SKM-1 (cell line): ENCODE measurements at regions not wholly inside any gene's neighbourhood (a gene's known extent, or its start where the extent isn't known, plus 50 kb on each side); places are given as distances from the start of the nearest gene placed in this dataset.

Experiments
- DNase-seq: peaks from one replicate; lab custom pipeline; 2025; ENCODE audit not compliant: unreplicated experiment; lab: John Stamatoyannopoulos, UW

- DNase-seq = no peak
Measured at GRCh38 chr14:31964490-31964889, 112.6 kb upstream of the ARHGAP5 start.

- no peak for DNase-seq
Measured at GRCh38 chr14:31965071-31965734, 111.9 kb upstream of the ARHGAP5 start.

GRCh38 chr14:31965735-31966598 is 111.1 kb upstream of the ARHGAP5 start:
- DNase-seq = no peak

GRCh38 chr14:31966896-31967668 is 110.0 kb upstream of the ARHGAP5 start:
- no peak for DNase-seq

- no peak for DNase-seq
Measured at GRCh38 chr14:31967669-31967975, 109.5 kb upstream of the ARHGAP5 start.

GRCh38 chr14:31968107-31968810 is 108.8 kb upstream of the ARHGAP5 start:
- no peak for DNase-seq

GRCh38 chr14:31968956-31969698 is 108.0 kb upstream of the ARHGAP5 start:
- DNase-seq = no peak

GRCh38 chr14:31969699-31970240 is 107.3 kb upstream of the ARHGAP5 start:
- no peak for DNase-seq

- DNase-seq = no peak
Measured at GRCh38 chr14:31970744-31971143, 106.4 kb upstream of the ARHGAP5 start.

GRCh38 chr14:31971612-31972011 is 105.5 kb upstream of the ARHGAP5 start:
- DNase-seq = no peak

- no peak for DNase-seq
Measured at GRCh38 chr14:31977001-31977556, 100.0 kb upstream of the ARHGAP5 start.

- no peak for DNase-seq
Measured at GRCh38 chr14:31978423-31978822, 98.7 kb upstream of the ARHGAP5 start.

GRCh38 chr14:31982642-31983041 is 94.5 kb upstream of the ARHGAP5 start:
- DNase-seq = no peak

GRCh38 chr14:31986405-31986804 is 90.7 kb upstream of the ARHGAP5 start:
- DNase-seq = no peak

GRCh38 chr14:31987721-31988120 is 89.4 kb upstream of the ARHGAP5 start:
- no peak for DNase-seq

GRCh38 chr14:31988244-31988643 is 88.9 kb upstream of the ARHGAP5 start:
- no peak for DNase-seq

- no peak for DNase-seq
Measured at GRCh38 chr14:31990183-31990857, 86.8 kb upstream of the ARHGAP5 start.

GRCh38 chr14:31990926-31991572 is 86.1 kb upstream of the ARHGAP5 start:
- DNase-seq = no peak

- DNase-seq = no peak
Measured at GRCh38 chr14:31992011-31992447, 85.1 kb upstream of the ARHGAP5 start.
